Esophagus squamous epithelium (tissue), 4 donors: ENCODE measurements at regions not wholly inside any gene's neighbourhood (a gene's known extent, or its start where the extent isn't known, plus 50 kb on each side); places are given as distances from the start of the nearest gene placed in this dataset.

Source experiments
- CTCF ChIP-seq, 6 experiments: fragments of 450-650 bp in 4 of 6; fragments of 200-600 bp in 2 of 6; sonication (generic) in 2 of 6; IDR thresholded peaks; one replicate each; pipeline ENCODE4 v1.5.1; 2016 to 2019; ENCODE audit warnings: antibody characterized with exemption in 6 of 6, mild to moderate bottlenecking in 4 of 6, moderate library complexity in 4 of 6
- POLR2A ChIP-seq, 4 donors: fragments of 450-650 bp; IDR thresholded peaks; one replicate each; pipeline ENCODE4 v1.6.1; 2017; ENCODE audit warnings: antibody characterized with exemption in 4 of 4, mild to moderate bottlenecking in 4 of 4, moderate library complexity in 3 of 4

GRCh38 chr15:62941699-62942098 lies 100.8 kb upstream of the TPM1 start:
- no peak for TF ChIP-seq CTCF (IDR thresholded peaks at IDR 0.05)
- no peak for TF ChIP-seq POLR2A (IDR thresholded peaks at IDR 0.05)
